ENCODE measurements at regions not wholly inside any gene's neighbourhood (a gene's known extent, or its start where the extent isn't known, plus 50 kb on each side); places are given as distances from the start of the nearest gene placed in this dataset.

- no peak for DNase-seq
Measured at GRCh38 chr19:31118986-31119385, 230.2 kb downstream of the TSHZ3 start.

GRCh38 chr19:31118287-31118955, 230.8 kb downstream of the TSHZ3 start:
- no peak for DNase-seq

GRCh38 chr19:31114585-31114984, 234.7 kb downstream of the TSHZ3 start:
- no peak for DNase-seq

- DNase-seq, result no peak
Measured at GRCh38 chr19:31113293-31113692, 235.9 kb downstream of the TSHZ3 start.

GRCh38 chr19:31112158-31112557, 237.1 kb downstream of the TSHZ3 start:
- no peak for DNase-seq

- DNase-seq, result no peak
Measured at GRCh38 chr19:31111741-31112140, 237.5 kb downstream of the TSHZ3 start.

GRCh38 chr19:31110336-31110735, 238.9 kb downstream of the TSHZ3 start:
- no peak for DNase-seq

GRCh38 chr19:31109636-31110035, 239.6 kb downstream of the TSHZ3 start:
- DNase-seq, result no peak

- DNase-seq, result no peak
Measured at GRCh38 chr19:31107096-31107495, 242.1 kb downstream of the TSHZ3 start.

- DNase-seq, result no peak
Measured at GRCh38 chr19:31105761-31106160, 243.5 kb downstream of the TSHZ3 start.

GRCh38 chr19:31104451-31104850, 244.8 kb downstream of the TSHZ3 start:
- DNase-seq, result no peak

GRCh38 chr19:31103228-31103627, 246.0 kb downstream of the TSHZ3 start:
- no peak for DNase-seq

GRCh38 chr19:31102674-31103073, 246.6 kb downstream of the TSHZ3 start:
- no peak for DNase-seq

GRCh38 chr19:31100981-31101380, 248.3 kb downstream of the TSHZ3 start:
- DNase-seq, result no peak

- no peak for DNase-seq
Measured at GRCh38 chr19:31100206-31100590, 249.0 kb downstream of the TSHZ3 start.

GRCh38 chr19:31099515-31100205, 249.6 kb downstream of the TSHZ3 start:
- DNase-seq, result no peak

- DNase-seq, result no peak
Measured at GRCh38 chr19:31098836-31099235, 250.4 kb downstream of the TSHZ3 start.

GRCh38 chr19:31096935-31097545, 252.2 kb downstream of the TSHZ3 start:
- no peak for DNase-seq

- no peak for DNase-seq
Measured at GRCh38 chr19:31096062-31096830, 253.0 kb downstream of the TSHZ3 start.

GRCh38 chr19:31095100-31095804, 254.0 kb downstream of the TSHZ3 start:
- DNase-seq, result no peak

- DNase-seq, result no peak
Measured at GRCh38 chr19:31092274-31092673, 257.0 kb downstream of the TSHZ3 start.

GRCh38 chr19:31089681-31090080, 259.6 kb downstream of the TSHZ3 start:
- DNase-seq, result no peak

GRCh38 chr19:31085125-31085524, 264.1 kb downstream of the TSHZ3 start:
- DNase-seq, result no peak
